Endothelial cell (in vitro differentiated cells): ENCODE measurements at regions not wholly inside any gene's neighbourhood (a gene's known extent, or its start where the extent isn't known, plus 50 kb on each side); places are given as distances from the start of the nearest gene placed in this dataset.

Experiments used
- DNase-seq: peaks from one replicate; pipeline ENCODE4 v3.0.0; 2021; ENCODE audit warnings: low spot score
- H3K27ac Mint-ChIP-seq: one replicate; pipeline ENCODE4 v1.8.0; 2021; ENCODE audit warnings: mixed read lengths, inconsistent platforms; ENCODE audit not compliant: unreplicated experiment
- H3K27me3 Mint-ChIP-seq: one replicate; pipeline ENCODE4 v1.8.0; 2021; ENCODE audit warnings: mild to moderate bottlenecking, moderate library complexity, mixed read lengths, inconsistent platforms; ENCODE audit not compliant: unreplicated experiment
- H3K36me3 Mint-ChIP-seq: one replicate; pipeline ENCODE4 v1.8.0; 2021; ENCODE audit warnings: mild to moderate bottlenecking, low read depth, mixed read lengths, inconsistent platforms; ENCODE audit not compliant: unreplicated experiment
- H3K4me1 Mint-ChIP-seq: one replicate; pipeline ENCODE4 v1.8.0; 2021; ENCODE audit warnings: mild to moderate bottlenecking, mixed read lengths, inconsistent platforms; ENCODE audit not compliant: unreplicated experiment
- H3K4me3 Mint-ChIP-seq: one replicate; pipeline ENCODE4 v1.8.0; 2021; ENCODE audit warnings: mild to moderate bottlenecking, mixed read lengths, inconsistent platforms; ENCODE audit not compliant: unreplicated experiment
- H3K9me3 Mint-ChIP-seq: one replicate; pipeline ENCODE4 v1.8.0; 2021; ENCODE audit warnings: mixed read lengths, inconsistent platforms; ENCODE audit not compliant: unreplicated experiment
- TF ChIP-seq, protein P1 (sequence below): fragments of 200-600 bp; sonication (generic); IDR thresholded peaks from one replicate; pipeline ENCODE4 v1.5.0; 2021; ENCODE audit warnings: antibody characterized with exemption; ENCODE audit not compliant: unreplicated experiment

GRCh38 chr6:125596020-125596419 is 153.4 kb upstream of the HEY2 start:
- Mint-ChIP-seq H3K27me3 (peaks cover 3% of the 10 kb centered on the region), H3K36me3 (no peaks in the 10 kb centered on the region), H3K4me3 (no peak overlapping the region), H3K9me3 (no peaks in the 10 kb centered on the region), H3K27ac (no peak overlapping the region), H3K4me1 (peaks cover 11% of the 10 kb centered on the region)
- TF ChIP-seq, protein P1, sequence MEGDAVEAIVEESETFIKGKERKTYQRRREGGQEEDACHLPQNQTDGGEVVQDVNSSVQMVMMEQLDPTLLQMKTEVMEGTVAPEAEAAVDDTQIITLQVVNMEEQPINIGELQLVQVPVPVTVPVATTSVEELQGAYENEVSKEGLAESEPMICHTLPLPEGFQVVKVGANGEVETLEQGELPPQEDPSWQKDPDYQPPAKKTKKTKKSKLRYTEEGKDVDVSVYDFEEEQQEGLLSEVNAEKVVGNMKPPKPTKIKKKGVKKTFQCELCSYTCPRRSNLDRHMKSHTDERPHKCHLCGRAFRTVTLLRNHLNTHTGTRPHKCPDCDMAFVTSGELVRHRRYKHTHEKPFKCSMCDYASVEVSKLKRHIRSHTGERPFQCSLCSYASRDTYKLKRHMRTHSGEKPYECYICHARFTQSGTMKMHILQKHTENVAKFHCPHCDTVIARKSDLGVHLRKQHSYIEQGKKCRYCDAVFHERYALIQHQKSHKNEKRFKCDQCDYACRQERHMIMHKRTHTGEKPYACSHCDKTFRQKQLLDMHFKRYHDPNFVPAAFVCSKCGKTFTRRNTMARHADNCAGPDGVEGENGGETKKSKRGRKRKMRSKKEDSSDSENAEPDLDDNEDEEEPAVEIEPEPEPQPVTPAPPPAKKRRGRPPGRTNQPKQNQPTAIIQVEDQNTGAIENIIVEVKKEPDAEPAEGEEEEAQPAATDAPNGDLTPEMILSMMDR = no peak
- DNase-seq = no peak

- H3K27ac Mint-ChIP-seq = no peak overlapping the region
Observed at GRCh38 chr6:125597411-125598253, 151.8 kb upstream of the HEY2 start.

DNA sequence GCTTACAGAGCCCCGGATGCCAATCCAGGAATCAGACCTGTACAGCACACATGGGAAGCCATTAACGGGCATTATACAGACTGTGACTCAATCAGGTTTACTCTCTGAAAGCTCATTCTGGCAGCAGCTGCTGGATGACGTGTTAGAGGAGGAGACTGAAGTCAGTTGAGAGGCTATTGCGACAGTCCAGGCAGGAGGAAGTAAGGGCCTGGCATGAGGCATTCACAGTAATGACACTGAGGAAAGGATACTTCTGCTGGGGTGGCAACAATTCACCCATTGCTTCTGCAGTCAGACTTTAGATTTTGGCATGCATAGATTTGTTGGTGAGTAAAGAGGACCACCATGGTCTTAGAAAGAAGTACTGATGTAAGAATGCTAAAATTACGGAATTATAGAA is 151.0 kb upstream of the HEY2 start:
- Mint-ChIP-seq H3K4me3 (no peak overlapping the region), H3K9me3 (no peaks in the 10 kb centered on the region), H3K36me3 (no peaks in the 10 kb centered on the region), H3K27me3 (no peaks in the 10 kb centered on the region), H3K4me1 (peaks cover 11% of the 10 kb centered on the region), H3K27ac (no peak overlapping the region)
- TF ChIP-seq, protein P1 = no peak
- no peak for DNase-seq

More at GRCh38 chr6:125597411-125598253, 151.8 kb upstream of the HEY2 start:
- no peaks in the 10 kb centered on the region for H3K36me3 Mint-ChIP-seq
- no peak overlapping the region for H3K4me3 Mint-ChIP-seq
- TF ChIP-seq, protein P1 = no peak
- no peaks in the 10 kb centered on the region for H3K9me3 Mint-ChIP-seq
- H3K27me3 Mint-ChIP-seq = no peaks in the 10 kb centered on the region
- peaks cover 11% of the 10 kb centered on the region for H3K4me1 Mint-ChIP-seq
- no peak for DNase-seq

DNA sequence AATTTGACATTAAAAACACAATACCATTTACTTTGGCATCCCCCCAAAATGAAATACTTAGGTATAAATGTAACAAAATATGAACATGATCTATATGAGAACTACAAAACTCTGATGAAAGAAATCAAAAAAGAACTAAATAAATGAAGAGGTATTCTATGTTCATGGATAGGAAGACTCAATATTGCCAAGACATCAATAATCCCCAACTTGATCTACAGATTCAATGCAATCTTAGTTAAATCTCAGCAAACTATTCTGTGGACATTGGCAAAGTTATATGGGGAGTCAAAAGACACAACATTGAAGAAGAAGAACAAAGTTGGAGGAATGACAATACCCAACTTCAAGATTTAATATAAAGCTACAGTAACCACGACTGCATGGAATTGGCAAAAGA is 145.2 kb upstream of the HEY2 start:
- peaks cover 2% of the 10 kb centered on the region for H3K27me3 Mint-ChIP-seq
- no peak overlapping the region for H3K27ac Mint-ChIP-seq
- H3K4me3 Mint-ChIP-seq = no peak overlapping the region

More for the DNA sequence above, 145.2 kb upstream of the HEY2 start:
- TF ChIP-seq, protein P1 = no peak
- Mint-ChIP-seq H3K4me1 (no peaks in the 10 kb centered on the region), H3K36me3 (no peaks in the 10 kb centered on the region), H3K9me3 (no peaks in the 10 kb centered on the region)
- DNase-seq = no peak
